ENCODE measurements at regions not wholly inside any gene's neighbourhood (a gene's known extent, or its start where the extent isn't known, plus 50 kb on each side); places are given as distances from the start of the nearest gene placed in this dataset.

DNA sequence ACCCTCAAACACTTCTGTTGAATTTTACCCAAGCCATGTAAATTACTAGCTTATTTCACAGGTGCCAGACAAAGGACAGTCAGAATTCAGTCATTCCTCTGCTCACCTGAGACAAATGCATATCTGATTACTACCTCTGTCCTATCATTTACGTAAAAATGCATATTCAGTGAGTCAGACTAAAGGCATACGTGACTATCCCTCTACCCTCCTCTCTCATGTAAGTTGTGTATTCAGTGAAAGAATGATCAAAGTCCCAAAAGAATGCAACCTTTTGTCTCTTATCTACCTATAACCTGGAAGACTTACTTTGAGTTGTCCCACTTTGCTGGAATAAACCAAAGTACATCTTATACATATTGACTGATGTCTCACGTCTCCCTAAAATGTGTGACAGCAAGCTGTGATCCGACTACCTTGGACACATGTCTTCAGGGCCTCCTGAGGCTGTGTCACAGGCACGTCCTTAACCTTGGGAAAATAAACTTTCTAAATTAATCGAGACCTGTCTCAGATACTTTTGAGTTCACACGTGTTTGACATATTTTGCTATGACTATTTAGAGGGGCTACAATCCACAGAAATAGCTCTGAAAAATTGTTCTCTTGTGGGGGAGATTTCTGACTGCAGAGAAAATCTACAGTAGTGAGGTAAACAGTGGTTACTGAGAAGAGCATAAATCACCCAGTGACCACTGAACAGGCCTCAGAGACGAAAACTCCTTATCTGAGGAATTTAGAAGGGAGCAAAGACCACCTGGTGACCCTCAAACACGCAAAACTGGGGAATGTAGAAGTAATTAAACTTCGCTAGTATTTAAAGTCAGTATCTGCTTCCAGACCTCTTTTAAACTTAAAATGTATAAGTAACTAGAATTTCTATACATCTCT, 1575.8 kb downstream of the STIM2 start:
- no peak overlapping the region for H3K27ac ChIP-seq
- TF ChIP-seq, protein P1, sequence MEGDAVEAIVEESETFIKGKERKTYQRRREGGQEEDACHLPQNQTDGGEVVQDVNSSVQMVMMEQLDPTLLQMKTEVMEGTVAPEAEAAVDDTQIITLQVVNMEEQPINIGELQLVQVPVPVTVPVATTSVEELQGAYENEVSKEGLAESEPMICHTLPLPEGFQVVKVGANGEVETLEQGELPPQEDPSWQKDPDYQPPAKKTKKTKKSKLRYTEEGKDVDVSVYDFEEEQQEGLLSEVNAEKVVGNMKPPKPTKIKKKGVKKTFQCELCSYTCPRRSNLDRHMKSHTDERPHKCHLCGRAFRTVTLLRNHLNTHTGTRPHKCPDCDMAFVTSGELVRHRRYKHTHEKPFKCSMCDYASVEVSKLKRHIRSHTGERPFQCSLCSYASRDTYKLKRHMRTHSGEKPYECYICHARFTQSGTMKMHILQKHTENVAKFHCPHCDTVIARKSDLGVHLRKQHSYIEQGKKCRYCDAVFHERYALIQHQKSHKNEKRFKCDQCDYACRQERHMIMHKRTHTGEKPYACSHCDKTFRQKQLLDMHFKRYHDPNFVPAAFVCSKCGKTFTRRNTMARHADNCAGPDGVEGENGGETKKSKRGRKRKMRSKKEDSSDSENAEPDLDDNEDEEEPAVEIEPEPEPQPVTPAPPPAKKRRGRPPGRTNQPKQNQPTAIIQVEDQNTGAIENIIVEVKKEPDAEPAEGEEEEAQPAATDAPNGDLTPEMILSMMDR (IDR thresholded peaks at IDR 0.05): no peak
- no peak for TF ChIP-seq ZFX (IDR thresholded peaks at IDR 0.05; ENCODE audit: borderline replicate concordance)

DNA sequence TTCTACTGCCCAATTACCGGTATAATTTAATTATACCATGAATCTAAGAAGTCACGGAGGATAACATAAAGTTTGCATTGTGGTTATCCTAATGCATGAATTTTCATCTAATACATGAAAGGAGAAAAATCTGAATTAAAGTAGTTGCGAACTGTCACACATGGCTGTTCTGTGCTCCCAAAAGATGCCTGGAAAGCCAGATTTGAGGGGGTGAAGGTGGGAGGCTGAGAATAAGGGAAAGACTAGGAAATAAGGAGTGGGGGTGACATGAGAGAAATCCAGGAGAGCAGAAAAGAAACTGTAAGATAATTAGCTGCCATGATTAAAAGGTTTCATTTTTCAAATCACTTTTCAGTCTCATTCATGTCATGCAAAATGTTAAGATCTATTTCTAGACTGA, 1582.7 kb downstream of the STIM2 start:
- TF ChIP-seq, protein P1 (IDR thresholded peaks at IDR 0.05): no peak
- peak overlapping the region; percentile 66 for H3K27ac ChIP-seq

DNA sequence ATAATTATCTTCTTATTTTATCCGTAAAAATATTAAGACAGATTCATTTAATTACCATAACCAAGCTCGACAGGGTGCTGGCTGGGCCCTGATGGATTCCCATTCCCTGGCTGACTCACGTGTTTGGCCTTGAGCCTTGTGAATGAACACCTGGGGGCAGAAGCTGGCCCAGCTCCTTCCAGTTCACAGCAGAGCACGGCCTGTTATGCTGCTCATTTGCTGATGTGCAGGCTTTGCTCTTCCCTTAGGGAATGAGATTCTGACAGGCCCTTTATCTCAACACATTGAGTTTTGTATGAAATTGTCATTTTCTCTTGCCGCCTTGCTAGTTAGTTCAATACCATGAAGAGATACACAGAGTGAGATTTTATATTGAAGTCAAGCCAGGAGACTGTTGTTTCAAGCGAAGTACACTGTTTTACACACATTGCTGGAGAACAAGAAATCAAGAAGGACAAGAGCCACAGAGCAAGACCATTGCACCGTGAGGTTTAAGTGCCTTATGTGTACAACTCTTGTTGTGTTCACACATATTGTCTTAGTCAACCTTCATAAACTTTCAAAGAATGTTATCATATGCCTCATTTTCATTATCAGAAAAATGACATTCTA, 1583.3 kb downstream of the STIM2 start:
- peak overlapping the region; percentile 66 for H3K27ac ChIP-seq
- TF ChIP-seq, protein P1 (IDR thresholded peaks at IDR 0.05): peak; percentile 21; the same call in 1 of the 2 replicates
- no peak for TF ChIP-seq ZFX (IDR thresholded peaks at IDR 0.05; ENCODE audit: borderline replicate concordance)

DNA sequence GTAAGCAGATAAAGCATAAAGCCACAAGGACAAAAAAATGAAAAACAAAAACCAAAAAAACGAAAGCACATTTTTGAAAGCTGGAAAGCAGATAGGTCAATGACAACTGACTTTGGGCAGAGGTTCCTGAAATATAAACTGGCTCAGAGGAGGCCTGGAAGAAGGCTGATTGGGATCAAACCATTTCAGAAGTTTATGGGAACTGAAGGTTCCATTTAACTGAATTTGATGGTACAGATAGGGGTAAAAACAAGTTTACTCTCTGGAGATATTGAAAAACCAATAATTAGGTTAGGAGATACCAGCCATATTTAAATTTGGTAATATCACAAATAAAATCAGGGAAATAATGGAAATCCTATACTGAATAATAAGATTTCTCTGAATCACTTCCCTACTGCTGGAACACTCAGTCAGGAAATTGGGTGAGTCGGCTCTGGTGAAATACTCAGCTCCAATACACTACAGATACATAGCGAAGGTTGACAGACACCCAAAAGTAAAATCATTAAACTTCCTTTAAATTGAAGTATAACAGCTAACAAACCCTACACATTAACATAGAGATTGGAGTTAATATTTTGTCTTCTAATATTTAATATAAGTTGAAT, 1584.3 kb downstream of the STIM2 start:
- TF ChIP-seq, protein P1 (IDR thresholded peaks at IDR 0.05): no peak
- no peak for TF ChIP-seq ZFX (IDR thresholded peaks at IDR 0.05; ENCODE audit: borderline replicate concordance)
- peak overlapping the region; percentile 66 for H3K27ac ChIP-seq

DNA sequence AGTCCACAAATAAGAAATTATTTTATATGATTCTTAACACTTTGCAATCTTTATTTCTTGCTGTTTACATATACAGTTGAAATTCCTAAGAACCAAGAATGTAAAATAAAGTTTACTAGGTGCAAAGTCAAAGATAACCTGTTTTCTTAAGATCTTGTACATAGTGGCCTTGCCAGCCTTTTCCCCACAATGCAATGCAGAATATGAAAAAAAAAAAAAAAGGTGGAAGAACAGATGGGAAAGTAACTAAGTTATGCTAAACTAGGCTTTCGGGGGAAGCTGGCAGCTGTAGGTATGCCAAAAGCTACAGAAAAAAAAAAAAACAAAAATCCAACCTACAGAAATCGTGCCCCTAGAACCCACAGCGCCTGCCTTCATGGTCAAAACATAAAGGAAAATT, 1588.4 kb downstream of the STIM2 start:
- H3K27ac ChIP-seq: no peak overlapping the region
- TF ChIP-seq, protein P1 (IDR thresholded peaks at IDR 0.05): no peak
- TF ChIP-seq ZFX (IDR thresholded peaks at IDR 0.05; ENCODE audit: borderline replicate concordance): no peak

DNA sequence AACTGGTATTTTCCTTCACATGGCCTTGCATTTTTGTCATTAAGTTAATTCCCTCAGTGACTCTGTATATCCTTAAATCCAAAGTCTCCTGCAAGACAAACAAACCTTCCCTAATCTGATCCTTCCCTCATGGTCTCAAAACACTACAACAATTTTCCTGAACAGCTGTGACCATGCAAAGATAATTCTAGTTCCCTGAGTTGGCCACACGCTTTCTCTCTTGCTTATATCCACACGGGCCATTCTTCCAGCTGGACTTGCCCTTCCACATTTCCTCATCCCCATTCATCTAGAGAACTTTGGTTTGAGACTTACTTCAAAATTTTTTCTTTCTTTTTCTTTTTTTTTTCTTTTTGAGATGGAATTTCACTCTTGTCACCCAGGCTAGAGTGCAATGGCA, 1590.7 kb downstream of the STIM2 start:
- no peak for TF ChIP-seq ZFX (IDR thresholded peaks at IDR 0.05; ENCODE audit: borderline replicate concordance)
- TF ChIP-seq, protein P1 (IDR thresholded peaks at IDR 0.05): no peak
- H3K27ac ChIP-seq: no peak overlapping the region
